Upper lobe of left lung (tissue), 4 donors: ENCODE measurements at regions not wholly inside any gene's neighbourhood (a gene's known extent, or its start where the extent isn't known, plus 50 kb on each side); places are given as distances from the start of the nearest gene placed in this dataset.

ENCODE experiments used
- CTCF ChIP-seq, 6 experiments: fragments of 450-650 bp in 4 of 6; fragments of 200-600 bp in 2 of 6; sonication (generic) in 2 of 6; IDR thresholded peaks; one replicate each; pipeline ENCODE4 v1.5.1; 2016 to 2019; ENCODE audit warnings: antibody characterized with exemption in 6 of 6
- EP300 ChIP-seq, 4 donors: sonication (generic); formaldehyde crosslinking; IDR thresholded peaks; one replicate each; pipeline ENCODE4 v1.5.1; 2017; ENCODE audit warnings: antibody characterized with exemption in 4 of 4, control low read depth in 2 of 4
- POLR2A ChIP-seq, 4 donors: fragments of 450-650 bp; IDR thresholded peaks; one replicate each; pipeline ENCODE4 v1.5.1; 2016 to 2017; ENCODE audit warnings: antibody characterized with exemption in 4 of 4, mild to moderate bottlenecking in 2 of 4

DNA sequence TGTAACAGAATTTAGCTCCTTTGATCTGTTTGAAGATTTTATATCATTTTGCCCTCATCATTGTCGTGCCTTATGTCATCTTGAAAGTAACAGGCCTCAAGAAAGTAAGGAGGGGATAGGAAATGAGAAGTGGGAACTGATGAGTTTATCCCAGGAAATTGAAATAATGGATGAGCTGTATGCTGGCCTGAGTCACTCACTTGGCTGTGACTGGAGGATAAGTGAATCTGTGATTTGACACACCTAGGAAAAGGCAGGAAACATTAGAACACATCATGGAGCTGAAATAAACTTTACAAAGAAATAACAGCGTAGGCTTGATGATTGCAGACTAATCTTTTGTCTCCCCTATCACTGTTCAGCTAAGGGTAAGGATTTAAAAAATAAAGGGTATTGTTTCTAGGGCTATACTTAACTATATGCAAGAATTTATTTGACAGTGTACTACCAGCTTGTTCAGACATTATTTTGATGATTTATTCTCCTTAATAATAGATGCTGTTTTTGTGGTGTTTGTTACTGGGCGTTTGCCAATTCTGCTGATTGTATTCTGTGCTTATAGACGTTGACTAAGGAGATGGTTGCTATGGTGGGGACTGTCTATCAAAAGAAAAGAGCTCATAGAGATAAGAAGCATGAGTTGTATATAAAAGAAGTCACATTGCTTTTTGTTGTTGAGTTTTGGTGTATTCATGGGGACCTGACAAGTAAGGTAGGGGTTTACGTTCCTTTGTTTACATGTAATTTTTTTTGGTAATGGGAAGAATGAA, 105.6 kb upstream of the ROPN1 start:
- no peak for TF ChIP-seq CTCF (IDR thresholded peaks at IDR 0.05)
- TF ChIP-seq EP300 (IDR thresholded peaks at IDR 0.05), result no peak
- no peak for TF ChIP-seq POLR2A (IDR thresholded peaks at IDR 0.05)
